HCT116 (cell line): ENCODE measurements at regions not wholly inside any gene's neighbourhood (a gene's known extent, or its start where the extent isn't known, plus 50 kb on each side); places are given as distances from the start of the nearest gene placed in this dataset.

Experiments
- ATAC-seq: fragments of 200-7000 bp; cut with Tn5 transposase; 2 replicates; pipeline ENCODE4 v1.9.1; 2020; ENCODE audit warnings: mild to moderate bottlenecking, moderate library complexity
- BruUV-seq: library from RNA; stranded (reverse); fragments of 400-500 nt; replicated peaks from 2 replicates; lab custom pipeline; 2021; lab: Mats Ljungman, UMichigan
- CTCF ChIA-PET: fragments of 300-600 bp; sonication (Branson Sonifier 250); formaldehyde crosslinking; loops from one replicate; lab custom pipeline; 2021; ENCODE audit warnings: antibody characterized with exemption; lab: Charles Lee
- POLR2A ChIA-PET: fragments of 300-600, 350-600 bp; sonication (Branson Sonifier 250); formaldehyde crosslinking; loops from one replicate; lab custom pipeline; 2021; ENCODE audit warnings: antibody characterized with exemption; lab: Charles Lee
- RAD21 ChIA-PET, 2 experiments: fragments of 300-600 bp; sonication (Branson Sonifier 250); formaldehyde crosslinking; loops; one replicate each; lab custom pipeline; 2023; ENCODE audit warnings: low total read pairs in 2 of 2; ENCODE audit not compliant: uncharacterized antibody in 2 of 2, unreplicated experiment in 2 of 2, low non-redundant PET in 1 of 2; lab: Charles Lee
- DNase-seq: peaks from one replicate; pipeline ENCODE4 v3.0.0-alpha.2; 2010; ENCODE audit warnings: low read depth, low spot score
- H2AFZ ChIP-seq: fragments of 200-600 bp; shearing (Covaris generic), sonication (generic); 2 replicates; pipeline ENCODE4 v1.6.1; 2017; ENCODE audit warnings: low read depth, mixed run types, mixed read lengths, antibody characterized with exemption, low read length; ENCODE audit not compliant: poor library complexity, severe bottlenecking
- H3K27ac ChIP-seq: 2 replicates; pipeline ENCODE4 v1.5.1; 2012; ENCODE audit warnings: low read depth, low read length
- H3K27me3 ChIP-seq: fragments of 200-600 bp; sonication (generic); 2 replicates; pipeline ENCODE4 v1.6.1; 2016; ENCODE audit warnings: mixed run types, low read length, mixed read lengths; ENCODE audit not compliant: insufficient read depth
- H3K36me3 ChIP-seq, 2 experiments: fragments of 200-500 bp in 1 of 2; fragments of 200-600 bp in 1 of 2; sonication (Bioruptor generic) in 1 of 2; sonication (generic) in 1 of 2; 2 replicates each; pipeline versions ENCODE4 v1.5.1 to v1.6.1; 2014 to 2016; ENCODE audit warnings: low read length in 2 of 2, inconsistent platforms in 1 of 2, mixed read lengths in 1 of 2, mixed run types in 1 of 2; ENCODE audit not compliant: insufficient read depth in 2 of 2, control insufficient read depth in 1 of 2
- H3K4me1 ChIP-seq, 2 experiments: fragments of 200-600 bp in 1 of 2; sonication (generic) in 1 of 2; 2 replicates each; pipeline versions ENCODE4 v1.5.1 to v1.6.1; 2012 to 2017; ENCODE audit warnings: low read length in 2 of 2, inconsistent platforms in 1 of 2, mild to moderate bottlenecking in 1 of 2, mixed read lengths in 1 of 2, mixed run types in 1 of 2, moderate library complexity in 1 of 2; ENCODE audit not compliant: insufficient read depth in 2 of 2, control insufficient read depth in 1 of 2
- H3K4me2 ChIP-seq: fragments of 200-600 bp; sonication (generic); 2 replicates; pipeline ENCODE4 v1.6.1; 2017; ENCODE audit warnings: mixed run types, low read length, mixed read lengths
- H3K4me3 ChIP-seq, 2 experiments: fragments of 200-600 bp in 1 of 2; sonication (generic) in 1 of 2; replicated peaks in 1 of 2; 2 replicates each; pipeline ENCODE4 v1.5.1; 2011 to 2016; ENCODE audit warnings: low read length in 2 of 2, control low read depth in 1 of 2, low read depth in 1 of 2, mild to moderate bottlenecking in 1 of 2, mixed read lengths in 1 of 2, mixed run types in 1 of 2
- H3K79me2 ChIP-seq: fragments of 200-600 bp; sonication (generic); 2 replicates; pipeline ENCODE4 v1.6.1; 2017; ENCODE audit warnings: mild to moderate bottlenecking, mixed run types, low read length, moderate library complexity, mixed read lengths; ENCODE audit not compliant: insufficient read depth
- H3K9ac ChIP-seq: fragments of 200-600 bp; sonication (generic); 2 replicates; pipeline ENCODE4 v1.6.1; 2016; ENCODE audit warnings: low read length, mixed read lengths
- H3K9me2 ChIP-seq: fragments of 200-600 bp; sonication (generic), shearing (Covaris generic); 2 replicates; pipeline ENCODE4 v1.6.1; 2017; ENCODE audit warnings: mixed run types, mild to moderate bottlenecking, moderate library complexity; ENCODE audit not compliant: insufficient read depth
- H3K9me3 ChIP-seq, 2 experiments: fragments of 200-500 bp in 1 of 2; fragments of 200-600 bp in 1 of 2; sonication (Bioruptor generic) in 1 of 2; sonication (generic) in 1 of 2; 2 replicates each; pipeline ENCODE4 v1.6.1; 2014 to 2017; ENCODE audit warnings: low read length in 2 of 2, mixed read lengths in 2 of 2, inconsistent platforms in 1 of 2, low read depth in 1 of 2, mild to moderate bottlenecking in 1 of 2, mixed run types in 1 of 2, moderate library complexity in 1 of 2; ENCODE audit not compliant: control insufficient read depth in 1 of 2, insufficient read depth in 1 of 2
- H4K20me1 ChIP-seq: fragments of 200-600 bp; sonication (generic), shearing (Covaris generic); 2 replicates; pipeline ENCODE4 v1.6.1; 2017; ENCODE audit warnings: mixed run types, mild to moderate bottlenecking, moderate library complexity; ENCODE audit not compliant: insufficient read depth
- POLR2AphosphoS5 ChIP-seq: IDR thresholded peaks from 2 replicates; pipeline ENCODE4 v1.6.1; 2011; ENCODE audit warnings: mild to moderate bottlenecking, low read depth, low read length, moderate library complexity
- intact Hi-C: fragments of 100-400 bp; cut with micrococcal nuclease; formaldehyde crosslinking; loops from 2 replicates; pipeline ENCODE4 v1.10.0; 2022
- TF ChIP-seq, protein P1 (sequence below): IDR thresholded peaks from 2 replicates; pipeline ENCODE4 v1.6.1; 2012; ENCODE audit warnings: low read depth
- TF ChIP-seq, protein P2 (sequence below), 3 experiments: fragments of 200-600 bp in 1 of 3; sonication (generic) in 1 of 3; IDR thresholded peaks in 2 of 3; conservative IDR thresholded peaks in 1 of 3; 2 replicates each; pipeline ENCODE4 v1.5.1; 2012 to 2017; ENCODE audit warnings: low read depth in 2 of 3, low read length in 2 of 3, antibody characterized with exemption in 1 of 3, borderline replicate concordance in 1 of 3, control low read depth in 1 of 3, mild to moderate bottlenecking in 1 of 3, mixed read lengths in 1 of 3, mixed run types in 1 of 3, moderate library complexity in 1 of 3; ENCODE audit not compliant: insufficient read depth in 1 of 3
- TF ChIP-seq, protein P3 (sequence below): IDR thresholded peaks from 2 replicates; pipeline ENCODE4 v1.6.1; 2012

DNA sequence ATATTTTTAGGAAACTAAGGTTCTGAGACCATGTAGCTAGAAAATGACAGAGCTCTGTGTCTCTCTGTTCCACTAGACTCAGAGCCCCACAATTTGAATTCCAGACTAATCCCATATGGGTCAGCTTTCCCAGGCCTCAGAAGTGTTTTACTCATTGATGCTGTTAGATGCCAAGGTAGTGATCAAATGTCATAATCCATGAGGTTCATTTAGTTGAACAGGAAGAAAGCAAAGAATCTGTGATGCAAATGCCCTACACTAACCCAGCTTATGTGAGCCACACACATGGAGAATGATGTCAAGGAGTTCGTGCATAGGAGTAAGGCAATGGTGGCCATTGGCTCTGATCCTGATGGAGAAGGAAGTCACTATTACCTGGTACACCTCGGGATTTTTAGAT is 363.4 kb upstream of the RARB start (continued):
- TF ChIP-seq, protein P1, sequence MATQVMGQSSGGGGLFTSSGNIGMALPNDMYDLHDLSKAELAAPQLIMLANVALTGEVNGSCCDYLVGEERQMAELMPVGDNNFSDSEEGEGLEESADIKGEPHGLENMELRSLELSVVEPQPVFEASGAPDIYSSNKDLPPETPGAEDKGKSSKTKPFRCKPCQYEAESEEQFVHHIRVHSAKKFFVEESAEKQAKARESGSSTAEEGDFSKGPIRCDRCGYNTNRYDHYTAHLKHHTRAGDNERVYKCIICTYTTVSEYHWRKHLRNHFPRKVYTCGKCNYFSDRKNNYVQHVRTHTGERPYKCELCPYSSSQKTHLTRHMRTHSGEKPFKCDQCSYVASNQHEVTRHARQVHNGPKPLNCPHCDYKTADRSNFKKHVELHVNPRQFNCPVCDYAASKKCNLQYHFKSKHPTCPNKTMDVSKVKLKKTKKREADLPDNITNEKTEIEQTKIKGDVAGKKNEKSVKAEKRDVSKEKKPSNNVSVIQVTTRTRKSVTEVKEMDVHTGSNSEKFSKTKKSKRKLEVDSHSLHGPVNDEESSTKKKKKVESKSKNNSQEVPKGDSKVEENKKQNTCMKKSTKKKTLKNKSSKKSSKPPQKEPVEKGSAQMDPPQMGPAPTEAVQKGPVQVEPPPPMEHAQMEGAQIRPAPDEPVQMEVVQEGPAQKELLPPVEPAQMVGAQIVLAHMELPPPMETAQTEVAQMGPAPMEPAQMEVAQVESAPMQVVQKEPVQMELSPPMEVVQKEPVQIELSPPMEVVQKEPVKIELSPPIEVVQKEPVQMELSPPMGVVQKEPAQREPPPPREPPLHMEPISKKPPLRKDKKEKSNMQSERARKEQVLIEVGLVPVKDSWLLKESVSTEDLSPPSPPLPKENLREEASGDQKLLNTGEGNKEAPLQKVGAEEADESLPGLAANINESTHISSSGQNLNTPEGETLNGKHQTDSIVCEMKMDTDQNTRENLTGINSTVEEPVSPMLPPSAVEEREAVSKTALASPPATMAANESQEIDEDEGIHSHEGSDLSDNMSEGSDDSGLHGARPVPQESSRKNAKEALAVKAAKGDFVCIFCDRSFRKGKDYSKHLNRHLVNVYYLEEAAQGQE, result no peak
- TF ChIP-seq, protein P2, sequence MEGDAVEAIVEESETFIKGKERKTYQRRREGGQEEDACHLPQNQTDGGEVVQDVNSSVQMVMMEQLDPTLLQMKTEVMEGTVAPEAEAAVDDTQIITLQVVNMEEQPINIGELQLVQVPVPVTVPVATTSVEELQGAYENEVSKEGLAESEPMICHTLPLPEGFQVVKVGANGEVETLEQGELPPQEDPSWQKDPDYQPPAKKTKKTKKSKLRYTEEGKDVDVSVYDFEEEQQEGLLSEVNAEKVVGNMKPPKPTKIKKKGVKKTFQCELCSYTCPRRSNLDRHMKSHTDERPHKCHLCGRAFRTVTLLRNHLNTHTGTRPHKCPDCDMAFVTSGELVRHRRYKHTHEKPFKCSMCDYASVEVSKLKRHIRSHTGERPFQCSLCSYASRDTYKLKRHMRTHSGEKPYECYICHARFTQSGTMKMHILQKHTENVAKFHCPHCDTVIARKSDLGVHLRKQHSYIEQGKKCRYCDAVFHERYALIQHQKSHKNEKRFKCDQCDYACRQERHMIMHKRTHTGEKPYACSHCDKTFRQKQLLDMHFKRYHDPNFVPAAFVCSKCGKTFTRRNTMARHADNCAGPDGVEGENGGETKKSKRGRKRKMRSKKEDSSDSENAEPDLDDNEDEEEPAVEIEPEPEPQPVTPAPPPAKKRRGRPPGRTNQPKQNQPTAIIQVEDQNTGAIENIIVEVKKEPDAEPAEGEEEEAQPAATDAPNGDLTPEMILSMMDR (IDR thresholded peaks at IDR 0.05 in 2 of 3, conservative IDR thresholded peaks at IDR 0.05 in 1 of 3; ENCODE audit: borderline replicate concordance in 1 of 3, insufficient read depth in 1 of 3, low read depth in 2 of 3, low read length in 2 of 3), result no peak
- TF ChIP-seq, protein P3, sequence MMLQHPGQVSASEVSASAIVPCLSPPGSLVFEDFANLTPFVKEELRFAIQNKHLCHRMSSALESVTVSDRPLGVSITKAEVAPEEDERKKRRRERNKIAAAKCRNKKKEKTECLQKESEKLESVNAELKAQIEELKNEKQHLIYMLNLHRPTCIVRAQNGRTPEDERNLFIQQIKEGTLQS, result no peak

DNA sequence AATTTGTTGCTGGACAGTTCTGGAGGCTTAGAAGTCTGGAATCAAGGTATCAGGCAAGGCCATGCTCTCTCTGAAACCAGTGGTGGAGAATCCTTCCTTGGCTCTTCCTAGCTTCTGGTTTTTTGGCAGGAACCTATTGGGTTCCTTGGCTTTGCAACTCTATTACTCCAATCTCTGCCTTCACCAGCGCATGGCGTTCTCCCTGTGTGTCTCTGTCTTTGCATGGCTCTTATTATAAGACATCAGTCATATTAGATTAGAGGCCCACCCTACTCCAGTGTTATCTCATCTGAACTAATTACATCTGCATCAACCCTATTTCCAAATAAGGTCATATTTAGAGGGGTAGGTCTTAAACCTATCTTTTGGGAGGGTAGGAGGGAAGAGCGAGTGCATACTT is 358.1 kb upstream of the RARB start:
- no peak for TF ChIP-seq POLR2AphosphoS5
- no peak overlapping the region for H2AFZ ChIP-seq
- ATAC-seq (no peak), DNase-seq (no peak)
- H3K9me3 ChIP-seq, result no peaks in the 10 kb centered on the region
- H3K9ac ChIP-seq, result no peak overlapping the region
- no TSS peak for BruUV-seq
- H3K79me2 ChIP-seq, result no peaks in the 10 kb centered on the region
- intact Hi-C loops, result no loop called here
- no peak overlapping the region for H3K4me3 ChIP-seq
- no peak overlapping the region for H3K27ac ChIP-seq
- H3K4me1 ChIP-seq, result no peaks in the 10 kb centered on the region
- CTCF ChIA-PET, result no interaction called here
- H4K20me1 ChIP-seq, result no peaks in the 10 kb centered on the region
- no peak overlapping the region for H3K4me2 ChIP-seq
- H3K9me2 ChIP-seq, result no peaks in the 10 kb centered on the region
- RAD21 ChIA-PET, result no interaction called here
- H3K27me3 ChIP-seq, result 0 out of 2 replicates have a peak, but pooled peaks cover 2% of the 10 kb centered on the region
- POLR2A ChIA-PET, result no interaction called here
- H3K36me3 ChIP-seq, result no peaks in the 10 kb centered on the region
